ENCODE measurements at regions not wholly inside any gene's neighbourhood (a gene's known extent, or its start where the extent isn't known, plus 50 kb on each side); places are given as distances from the start of the nearest gene placed in this dataset.

- TF ChIP-seq MLX (CRISPR knock-in tag; IDR thresholded peaks at IDR 0.05) (no peak), CTCF (IDR thresholded peaks at IDR 0.05) (no peak), PRDM15 (CRISPR knock-in tag; IDR thresholded peaks at IDR 0.05) (no peak), ZNF416 (CRISPR knock-in tag; IDR thresholded peaks at IDR 0.05) (no peak), ATF6 (CRISPR knock-in tag; IDR thresholded peaks at IDR 0.05) (no peak), ZBTB43 (CRISPR knock-in tag; IDR thresholded peaks at IDR 0.05) (no peak), NR2C2 (CRISPR knock-in tag; IDR thresholded peaks at IDR 0.05) (no peak), ZNF317 (CRISPR knock-in tag; IDR thresholded peaks at IDR 0.05; ENCODE audit: borderline replicate concordance, low read depth) (no peak)
Observed at GRCh38 chr18:22545066-22545760, 127.5 kb upstream of the CTAGE1 start.

Measured in WTC11 (cell line).